NB4 (cell line): ENCODE measurements at regions not wholly inside any gene's neighbourhood (a gene's known extent, or its start where the extent isn't known, plus 50 kb on each side); places are given as distances from the start of the nearest gene placed in this dataset.

ENCODE experiments used
- DNase-seq: peaks from one replicate; pipeline ENCODE4 v3.0.0; 2010; ENCODE audit warnings: low read depth
- H3K4me3 ChIP-seq: one replicate; pipeline ENCODE4 v1.5.1; 2011; ENCODE audit warnings: mild to moderate bottlenecking, low read depth, low read length, moderate library complexity
- CTCF ChIP-seq: IDR thresholded peaks from one replicate; pipeline ENCODE4 v1.5.1; 2012; ENCODE audit warnings: low read depth, low read length
- MYC ChIP-seq: IDR thresholded peaks from 2 replicates; pipeline ENCODE4 v1.6.1; 2011; ENCODE audit warnings: low read depth, low read length
- POLR2A ChIP-seq: IDR thresholded peaks from 2 replicates; pipeline ENCODE4 v1.6.1; 2011; ENCODE audit warnings: mild to moderate bottlenecking; ENCODE audit not compliant: insufficient read length; ENCODE audit errors: extremely low read depth
- TF ChIP-seq, protein P1 (sequence below): IDR thresholded peaks from 2 replicates; pipeline ENCODE4 v1.6.1; 2011; ENCODE audit warnings: low read depth, low read length

- no peak for DNase-seq
- no peak overlapping the region for H3K4me3 ChIP-seq
- TF ChIP-seq, protein P1, sequence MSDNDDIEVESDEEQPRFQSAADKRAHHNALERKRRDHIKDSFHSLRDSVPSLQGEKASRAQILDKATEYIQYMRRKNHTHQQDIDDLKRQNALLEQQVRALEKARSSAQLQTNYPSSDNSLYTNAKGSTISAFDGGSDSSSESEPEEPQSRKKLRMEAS = no peak
- TF ChIP-seq POLR2A (no peak), MYC (no peak), CTCF (no peak)
Observed at GRCh38 chr13:84297251-84297650, 415.0 kb upstream of the SLITRK1 start.

- no peak for TF ChIP-seq MYC
- no peak for TF ChIP-seq POLR2A
- TF ChIP-seq, protein P1 = no peak
- no peak for TF ChIP-seq CTCF
- no peak for DNase-seq
- H3K4me3 ChIP-seq = no peak overlapping the region
Observed at GRCh38 chr13:84296401-84296800, 414.1 kb upstream of the SLITRK1 start.

DNA sequence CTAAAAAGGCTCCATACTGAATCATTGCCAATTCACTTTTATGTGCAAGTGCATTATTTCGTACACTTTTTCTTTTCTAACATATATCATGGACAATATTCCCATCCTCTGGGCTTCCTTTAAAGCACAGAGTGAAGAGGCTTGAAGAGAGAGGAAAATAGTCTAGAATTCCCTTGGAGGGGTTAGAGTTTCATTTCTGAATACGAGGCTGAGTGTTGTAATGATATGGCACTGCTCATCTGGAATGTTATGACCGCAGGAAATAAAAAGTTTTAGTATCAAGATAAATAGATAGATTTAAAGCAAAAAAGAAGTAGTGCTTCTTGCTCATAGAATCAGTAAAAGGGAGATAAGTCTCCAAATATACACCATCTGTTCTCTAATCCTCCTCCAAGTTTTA is 412.3 kb upstream of the SLITRK1 start:
- no peak for DNase-seq
- H3K4me3 ChIP-seq = no peak overlapping the region
- TF ChIP-seq, protein P1 = no peak
- TF ChIP-seq CTCF (no peak), MYC (no peak), POLR2A (no peak)

DNA sequence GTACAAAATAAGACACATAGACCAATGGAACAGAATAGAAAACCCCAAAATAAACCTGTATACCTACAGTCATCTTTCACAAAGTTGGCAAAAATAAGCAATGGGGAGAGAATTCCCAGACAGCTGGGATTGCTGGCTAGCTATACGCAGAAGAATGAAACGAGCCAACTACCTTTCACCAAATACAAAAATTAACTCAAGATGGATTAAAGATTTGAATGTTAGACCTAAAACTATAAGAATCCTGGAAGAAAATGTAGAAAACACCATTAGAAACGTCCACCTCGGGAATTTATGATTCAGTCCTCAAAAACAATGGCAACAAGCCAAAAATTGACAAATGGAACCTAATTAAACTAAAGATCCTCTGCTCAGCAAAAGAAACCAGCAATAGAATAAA is 408.1 kb upstream of the SLITRK1 start:
- no peak for TF ChIP-seq POLR2A
- TF ChIP-seq MYC = no peak
- TF ChIP-seq, protein P1 = no peak
- no peak for TF ChIP-seq CTCF
- H3K4me3 ChIP-seq = no peak overlapping the region
- DNase-seq = no peak

DNA sequence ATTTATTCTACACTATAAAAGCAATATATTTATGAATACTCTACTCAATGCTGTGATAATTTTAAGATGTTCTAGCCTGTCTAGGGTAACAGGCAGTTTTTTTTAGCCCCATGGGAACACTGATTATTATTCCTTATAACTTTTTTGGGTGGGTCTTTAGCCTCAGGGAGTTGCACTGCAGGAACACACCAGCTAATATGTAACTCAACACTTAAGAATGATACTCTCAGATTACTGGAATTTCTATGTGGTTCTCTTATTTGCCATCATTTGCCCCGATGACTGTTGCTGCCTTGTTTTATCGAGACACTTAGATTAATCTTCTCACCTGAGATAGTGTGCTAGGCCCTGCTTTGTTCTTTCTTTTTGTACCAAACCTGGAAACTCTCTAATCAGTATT is 396.9 kb upstream of the SLITRK1 start:
- TF ChIP-seq CTCF = no peak
- no peak for DNase-seq
- no peak overlapping the region for H3K4me3 ChIP-seq

GRCh38 chr13:84272877-84273562 is 390.7 kb upstream of the SLITRK1 start:
- TF ChIP-seq CTCF (no peak), MYC (no peak), POLR2A (no peak)
- TF ChIP-seq, protein P1 = no peak
- DNase-seq = no peak
- H3K4me3 ChIP-seq = no peak overlapping the region
